NCI-H1417 treated with DMSO at 0.1 percent for 48 hours (cell line): ENCODE measurements at regions not wholly inside any gene's neighbourhood (a gene's known extent, or its start where the extent isn't known, plus 50 kb on each side); places are given as distances from the start of the nearest gene placed in this dataset.
"Not testable (repeated sequence)": the region's sequence is repeated elsewhere in the genome, so short reads cannot be mapped to it uniquely, and the experiment has no call there.

Source experiments
- DNase-seq: peaks from one replicate; lab custom pipeline; 2025; lab: John Stamatoyannopoulos, UW

DNA sequence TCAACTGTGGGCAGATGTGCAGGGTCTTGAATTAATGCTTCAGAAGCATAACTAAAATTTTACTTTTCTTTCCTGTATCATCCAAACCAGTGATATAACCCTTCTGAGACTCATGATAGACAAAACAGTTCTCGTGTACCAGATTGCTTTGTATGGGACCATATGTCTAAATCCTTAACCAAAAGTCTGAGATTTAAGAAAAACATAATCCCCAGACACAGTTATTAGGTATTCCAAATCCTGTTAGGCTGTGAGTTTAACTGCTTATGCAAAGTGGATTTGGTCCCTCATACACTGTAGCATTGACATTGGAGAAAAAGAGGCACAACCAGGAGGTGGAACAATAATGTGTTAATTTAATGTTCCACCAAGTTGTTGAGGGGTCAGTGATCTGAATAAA is 235.0 kb downstream of the PMAIP1 start:
- no peak for DNase-seq

DNA sequence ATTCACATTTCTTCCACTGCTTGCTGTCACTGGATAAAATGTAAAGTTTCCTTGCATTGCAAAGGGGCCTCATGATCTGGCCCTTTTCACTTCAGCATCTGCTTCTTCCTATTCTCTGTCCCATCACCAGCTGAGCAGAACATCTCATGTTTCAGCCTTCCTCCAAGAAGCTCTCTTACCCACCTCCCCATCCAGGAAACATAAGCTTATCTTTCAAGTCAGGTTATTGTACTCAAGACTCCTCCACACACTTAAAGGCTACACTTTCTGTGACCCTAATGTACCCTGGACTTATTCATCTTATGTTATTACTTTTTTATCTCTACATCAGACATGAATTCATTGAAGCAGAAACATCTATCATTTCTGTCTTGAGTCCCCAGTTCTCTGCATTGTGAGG is 230.5 kb downstream of the PMAIP1 start:
- DNase-seq, result no peak

DNA sequence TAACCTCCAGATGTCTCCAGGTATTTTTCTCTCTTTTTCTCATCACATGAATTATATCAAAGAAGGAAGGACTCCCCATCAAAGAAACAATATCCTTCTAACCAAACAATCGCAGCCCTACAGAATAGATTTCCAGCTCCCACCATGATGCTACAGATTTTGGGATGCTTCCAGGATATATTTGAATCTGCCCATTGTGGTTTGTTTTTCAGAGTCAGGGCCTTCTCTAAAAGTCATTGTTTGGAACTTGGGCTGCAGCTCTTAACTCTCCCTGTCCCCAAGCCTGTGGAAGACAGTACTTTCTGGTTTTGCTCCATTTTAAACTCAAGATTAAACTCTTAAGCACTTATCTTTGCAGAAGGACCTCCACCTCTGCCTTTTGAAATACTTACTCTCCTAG is 223.2 kb downstream of the PMAIP1 start:
- DNase-seq, result no peak

DNA sequence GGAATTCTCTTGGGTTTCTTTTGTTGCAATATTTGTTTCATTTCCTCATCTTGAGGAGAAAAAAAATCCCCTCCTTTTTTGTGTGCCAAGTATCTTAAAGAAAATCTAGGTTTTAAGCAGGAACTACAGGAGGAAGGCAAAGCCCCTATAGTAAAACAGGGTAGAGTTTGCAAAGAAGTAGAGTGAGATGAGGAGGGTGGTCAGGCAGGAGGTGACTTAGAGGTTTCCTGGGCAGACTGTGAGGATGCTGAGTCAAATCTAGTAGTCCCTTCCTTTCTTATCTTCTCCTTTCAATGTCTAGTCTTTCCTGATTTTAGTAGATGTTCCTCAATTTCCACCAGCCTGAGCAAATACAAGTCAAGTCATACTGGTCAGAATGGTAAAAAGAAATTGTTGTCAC is 222.5 kb downstream of the PMAIP1 start:
- DNase-seq, result no peak

DNA sequence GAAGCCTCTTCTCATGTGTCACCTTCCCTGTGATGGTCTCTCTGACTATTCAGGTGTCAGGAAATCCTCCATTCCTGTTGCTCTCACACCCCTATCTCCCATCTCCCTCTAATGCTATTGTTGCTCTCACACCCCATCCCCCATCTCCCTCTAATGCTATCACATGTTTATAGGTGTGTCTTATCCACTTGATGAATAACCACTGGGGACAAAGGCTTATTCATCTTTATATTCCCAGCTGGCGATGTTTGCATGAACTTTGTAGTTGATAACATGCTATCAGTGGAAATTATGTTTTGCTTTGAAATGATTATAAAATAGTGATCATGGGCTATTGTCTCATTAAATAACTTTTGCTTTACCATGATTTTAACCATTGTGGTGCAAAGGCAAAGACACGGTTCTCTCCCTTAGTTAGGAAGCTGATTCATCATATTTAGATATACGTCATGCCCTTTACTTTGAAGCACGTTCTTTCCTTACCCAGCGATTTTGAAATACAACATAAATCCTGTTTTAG is 220.5 kb downstream of the PMAIP1 start:
- DNase-seq, result no peak

DNA sequence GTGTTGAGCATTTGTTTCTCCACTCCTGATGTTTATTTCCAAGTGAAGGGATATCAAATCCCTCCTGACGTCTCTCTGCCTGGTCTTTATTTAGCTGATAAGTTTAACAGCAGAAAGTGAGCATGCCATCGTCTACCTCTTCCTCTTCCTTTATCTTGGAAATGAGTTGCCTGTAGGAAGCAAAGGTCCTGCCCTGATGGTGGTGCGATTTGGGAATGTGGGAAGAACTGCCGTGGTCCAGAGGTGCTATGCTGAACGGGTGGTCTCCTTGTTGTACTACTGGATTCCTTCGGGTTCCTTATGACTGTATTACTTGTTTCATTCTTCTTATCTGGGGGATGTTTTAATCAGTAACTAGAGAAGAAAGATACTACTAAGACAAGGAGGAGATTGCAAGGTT is 217.5 kb downstream of the PMAIP1 start:
- no peak for DNase-seq

DNA sequence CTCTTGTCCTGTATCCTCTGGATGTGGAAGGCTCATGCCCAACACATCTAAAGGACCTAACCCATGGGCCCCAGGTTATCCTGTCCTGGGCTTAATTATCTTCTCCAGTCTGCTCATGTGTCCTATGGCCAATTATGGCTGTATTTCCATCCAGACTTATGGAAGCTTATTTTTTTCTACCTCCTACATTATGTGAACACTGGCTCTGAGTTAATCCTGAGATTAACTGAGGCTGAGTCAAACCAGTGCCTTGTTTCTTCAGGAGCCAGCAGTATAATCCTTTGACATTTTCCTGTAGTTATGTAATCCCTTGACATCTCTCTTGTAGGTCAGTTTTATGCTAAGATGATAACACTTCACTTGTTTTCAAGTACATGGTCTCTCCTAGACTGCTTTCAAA is 213.6 kb downstream of the PMAIP1 start:
- no peak for DNase-seq

DNA sequence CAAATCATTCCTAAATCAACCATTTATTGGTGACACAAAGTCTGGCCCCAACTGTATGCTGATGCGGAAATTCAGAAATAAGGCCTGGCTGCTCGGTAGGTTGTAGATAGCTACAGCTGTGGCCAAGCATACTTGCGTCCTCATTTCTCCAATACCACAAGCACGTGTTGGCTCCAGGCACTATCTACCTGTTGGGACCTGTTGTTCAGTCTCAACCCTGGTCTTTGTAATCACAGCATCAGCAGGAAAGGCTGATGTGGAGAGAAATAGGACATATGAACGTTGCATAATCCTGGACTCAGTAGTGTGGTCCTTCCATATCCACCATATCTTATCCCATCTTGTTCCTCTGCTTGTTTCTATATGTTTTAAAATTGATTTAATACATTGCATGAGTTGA is 212.6 kb downstream of the PMAIP1 start:
- DNase-seq, result no peak

DNA sequence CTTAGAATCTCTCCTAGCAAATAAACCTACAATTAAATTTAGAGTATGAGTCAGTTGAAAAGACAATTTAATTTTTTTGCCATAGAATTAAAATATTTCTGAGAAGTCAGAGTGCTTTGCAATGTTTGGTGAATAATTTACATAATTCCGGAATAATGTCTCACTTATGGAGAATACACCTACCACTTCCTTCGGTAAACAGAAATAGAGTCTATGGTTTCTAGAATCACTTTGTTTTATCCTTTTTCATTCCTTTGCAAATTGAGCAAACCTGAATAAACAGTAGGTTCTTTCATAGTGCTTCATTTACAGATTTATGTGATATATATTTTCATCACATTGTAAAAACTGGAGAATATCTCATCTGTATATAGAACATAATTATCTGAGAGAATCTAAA is 211.7 kb downstream of the PMAIP1 start:
- DNase-seq, result no peak

DNA sequence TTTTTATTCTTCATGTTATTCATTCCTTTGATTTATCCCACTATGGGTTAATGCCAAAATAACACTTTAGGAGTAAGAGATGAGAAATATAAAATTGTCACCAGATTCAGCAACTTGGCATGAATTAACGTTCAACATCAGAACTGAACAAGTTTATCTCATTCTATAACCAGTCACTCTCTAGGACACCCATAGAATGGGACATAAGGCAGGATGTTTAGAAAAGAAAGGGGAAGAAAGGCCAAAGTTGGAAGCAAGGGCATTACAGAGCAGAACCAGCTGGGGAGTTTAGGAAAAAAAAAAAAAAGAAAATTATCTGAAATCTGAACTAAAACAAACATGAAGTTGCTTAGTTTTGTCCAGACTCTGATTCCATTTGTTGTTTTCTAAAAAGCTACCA is 211.0 kb downstream of the PMAIP1 start:
- DNase-seq, result no peak

DNA sequence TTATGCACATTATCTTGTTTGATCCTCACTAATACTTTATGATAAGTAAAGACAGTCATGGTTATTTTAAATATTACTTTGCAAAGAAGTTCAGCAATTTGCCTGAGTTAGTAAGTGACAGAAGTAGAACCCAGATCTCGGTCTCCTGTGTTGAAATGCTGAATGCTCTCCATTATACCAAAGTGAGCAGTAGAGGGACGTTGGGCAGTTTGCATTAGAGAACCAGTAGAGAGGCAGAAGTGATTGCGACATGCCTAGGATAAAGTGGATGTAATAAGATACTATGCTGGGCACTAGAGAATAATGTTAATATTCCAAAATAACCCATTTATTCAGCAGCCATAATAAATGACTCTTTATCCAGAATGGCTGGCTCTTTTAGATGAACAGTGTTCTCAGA is 201.0 kb downstream of the PMAIP1 start:
- no peak for DNase-seq

DNA sequence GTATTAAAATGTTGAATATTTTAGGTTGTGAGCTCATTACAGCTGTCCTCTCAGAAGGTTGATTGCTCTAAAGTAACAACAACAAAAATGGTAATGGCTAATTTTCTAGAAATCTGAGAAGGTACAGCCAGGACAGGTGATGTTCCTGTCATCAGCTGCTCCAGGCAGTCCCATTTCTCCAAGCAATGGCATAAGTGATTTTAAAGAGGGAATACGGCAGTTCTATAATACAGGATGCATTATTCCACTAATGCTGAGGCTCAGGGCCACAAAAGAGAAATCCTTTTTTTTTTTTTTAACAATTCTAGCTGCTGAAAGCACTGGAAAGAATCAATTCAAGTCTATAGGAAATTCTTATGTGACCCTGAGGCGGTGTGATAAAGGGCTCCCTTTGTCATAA is 199.9 kb downstream of the PMAIP1 start:
- no peak for DNase-seq

DNA sequence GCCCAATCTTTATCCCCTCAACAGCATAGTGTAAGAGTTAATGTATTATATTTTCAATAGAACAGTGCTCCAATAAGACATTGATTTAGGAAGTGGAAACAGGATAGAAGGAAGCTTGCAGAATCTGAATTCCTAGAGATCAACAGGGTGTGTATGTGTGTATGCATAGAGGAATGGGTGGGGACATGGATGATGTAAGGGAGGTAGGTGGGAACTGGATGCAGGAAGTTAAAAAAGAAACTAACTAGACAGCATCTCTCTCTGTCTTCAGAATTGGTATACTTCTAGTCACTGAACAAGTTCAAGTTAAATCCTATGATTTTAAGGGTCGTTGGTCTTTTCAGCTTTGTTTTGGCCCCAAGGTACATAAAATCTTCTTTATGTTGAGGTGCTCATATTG is 196.6 kb downstream of the PMAIP1 start:
- DNase-seq, result no peak

DNA sequence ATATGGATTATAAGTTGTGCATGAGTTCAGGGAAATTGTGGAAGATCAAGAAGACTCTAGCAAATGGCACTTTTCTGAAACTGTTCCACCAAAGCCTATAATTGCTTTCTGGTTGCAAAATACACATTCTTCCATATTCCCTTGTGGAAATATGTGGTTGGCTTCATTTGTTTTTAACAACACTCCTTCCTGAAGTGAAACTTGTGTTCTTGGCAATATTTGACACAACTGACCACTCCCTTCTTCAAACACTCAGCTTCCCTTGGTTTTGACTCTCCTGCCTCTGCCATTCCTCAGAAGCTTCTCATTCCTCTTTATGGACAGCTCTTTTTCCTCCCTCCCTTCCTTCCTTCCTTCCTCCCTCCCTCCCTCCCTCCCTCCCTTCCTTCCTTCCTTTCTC is 192.3 kb downstream of the PMAIP1 start:
- no peak for DNase-seq

DNA sequence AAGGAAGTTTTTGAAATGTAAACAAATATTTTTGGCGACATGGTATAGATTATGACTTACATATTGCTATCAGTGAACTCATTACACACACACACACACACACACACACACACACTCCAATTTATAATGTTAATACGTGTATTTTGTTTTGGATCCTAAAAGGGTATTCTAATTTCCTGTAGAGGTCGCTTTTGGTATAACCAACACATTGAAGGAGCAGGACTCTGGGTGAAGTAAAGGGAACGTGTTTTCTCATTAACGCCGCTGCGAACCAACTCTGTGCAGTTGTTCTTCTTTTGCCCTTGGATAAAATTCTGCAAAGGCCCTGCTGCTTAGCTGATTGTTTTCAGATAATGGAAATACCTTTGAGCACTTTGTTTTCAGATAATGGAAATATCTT is 190.4 kb downstream of the PMAIP1 start:
- DNase-seq, result no peak

DNA sequence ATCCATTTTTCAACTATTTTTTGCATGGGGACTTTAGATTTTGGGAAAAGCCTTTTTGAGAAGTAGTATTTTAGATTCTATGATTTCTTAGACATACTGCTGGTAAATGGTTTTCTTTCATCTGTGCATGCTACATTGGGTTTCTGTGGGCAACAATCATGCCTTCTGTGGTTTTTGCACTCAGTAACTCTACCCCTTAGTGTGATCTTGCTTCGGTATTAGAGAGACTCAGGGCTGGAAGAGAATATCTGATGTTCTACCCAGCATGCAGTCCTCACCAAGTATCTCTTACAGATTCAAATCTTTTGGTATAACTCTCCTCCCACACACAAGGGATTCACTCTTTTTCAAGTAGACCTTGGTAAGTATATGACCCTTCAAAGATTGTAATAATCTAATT is 183.0 kb downstream of the PMAIP1 start:
- DNase-seq, result no peak

DNA sequence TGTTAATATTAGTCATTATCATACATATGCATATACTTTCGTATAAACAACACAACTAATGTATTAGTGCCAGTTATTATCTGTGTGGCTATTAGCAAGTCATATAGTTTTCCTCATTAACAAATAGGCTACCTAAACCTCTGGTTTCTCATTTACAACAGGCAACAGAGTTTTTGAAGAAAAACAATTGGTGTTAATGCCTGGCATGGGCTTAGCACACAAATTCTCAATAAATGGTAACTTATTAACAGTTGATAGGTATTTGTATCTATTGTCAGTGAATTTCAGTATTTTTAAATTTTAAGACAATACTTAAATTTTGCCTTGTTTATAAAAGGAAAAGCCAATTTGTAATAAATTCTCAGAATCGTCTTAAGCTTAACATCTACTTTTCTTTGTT is 182.5 kb downstream of the PMAIP1 start:
- no peak for DNase-seq

DNA sequence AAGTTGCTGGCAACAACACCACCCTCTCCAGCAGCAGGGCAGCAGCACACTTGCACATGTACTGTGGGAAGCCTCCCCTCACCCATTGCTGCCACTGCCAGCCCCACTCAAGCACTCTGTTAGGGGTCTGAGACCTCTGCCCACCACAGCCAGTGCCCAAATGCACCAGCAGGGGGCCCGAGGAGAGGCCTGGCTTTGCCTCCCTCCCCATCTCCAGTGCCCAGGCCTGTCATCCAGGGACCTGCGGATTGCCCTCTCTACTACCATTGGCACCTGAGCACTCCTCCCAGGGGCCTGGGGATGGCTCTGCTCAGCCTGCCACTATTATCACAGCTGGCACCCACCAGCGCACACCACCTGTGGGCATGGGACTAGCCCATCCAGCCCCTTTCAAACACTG is 175.7 kb downstream of the PMAIP1 start:
- no peak for DNase-seq

DNA sequence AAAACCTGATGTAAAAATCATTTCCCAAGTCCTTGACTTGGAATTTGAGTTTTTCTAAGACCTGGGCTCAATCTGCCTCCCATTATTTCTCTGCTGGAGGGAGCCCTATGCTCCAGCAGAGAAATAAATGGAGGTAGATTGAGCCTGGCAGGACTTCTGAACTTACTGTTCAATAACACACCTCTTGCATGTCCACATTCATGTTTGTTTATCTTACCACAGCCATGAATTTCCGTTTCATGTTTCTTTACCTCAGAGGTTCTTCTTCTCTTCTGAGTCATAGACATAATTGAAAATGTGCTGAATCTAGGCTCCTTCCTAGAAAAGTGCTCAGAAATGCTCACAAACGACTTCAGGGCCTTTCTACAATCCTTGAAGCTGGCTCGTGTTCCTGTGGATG is 170.8 kb downstream of the PMAIP1 start:
- no peak for DNase-seq

DNA sequence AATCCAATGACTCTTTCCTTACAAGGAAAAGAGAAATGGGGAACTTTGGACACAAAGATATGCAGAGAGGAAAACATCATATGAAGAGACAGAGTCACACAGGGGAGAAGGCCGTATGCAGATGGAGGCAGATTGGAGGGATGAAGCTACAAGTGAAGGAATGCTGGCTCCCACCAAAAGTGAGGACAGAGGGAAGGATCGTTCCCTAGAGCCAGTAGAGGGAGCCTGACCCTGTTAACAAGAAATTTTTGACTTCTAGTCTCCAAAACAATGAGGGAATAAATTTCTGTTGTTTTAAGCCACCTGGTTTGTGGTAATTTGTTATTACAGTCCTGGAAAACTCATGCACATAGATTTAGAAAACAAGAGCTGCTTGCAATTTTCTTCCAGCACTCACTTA is 169.3 kb downstream of the PMAIP1 start:
- DNase-seq, result no peak

DNA sequence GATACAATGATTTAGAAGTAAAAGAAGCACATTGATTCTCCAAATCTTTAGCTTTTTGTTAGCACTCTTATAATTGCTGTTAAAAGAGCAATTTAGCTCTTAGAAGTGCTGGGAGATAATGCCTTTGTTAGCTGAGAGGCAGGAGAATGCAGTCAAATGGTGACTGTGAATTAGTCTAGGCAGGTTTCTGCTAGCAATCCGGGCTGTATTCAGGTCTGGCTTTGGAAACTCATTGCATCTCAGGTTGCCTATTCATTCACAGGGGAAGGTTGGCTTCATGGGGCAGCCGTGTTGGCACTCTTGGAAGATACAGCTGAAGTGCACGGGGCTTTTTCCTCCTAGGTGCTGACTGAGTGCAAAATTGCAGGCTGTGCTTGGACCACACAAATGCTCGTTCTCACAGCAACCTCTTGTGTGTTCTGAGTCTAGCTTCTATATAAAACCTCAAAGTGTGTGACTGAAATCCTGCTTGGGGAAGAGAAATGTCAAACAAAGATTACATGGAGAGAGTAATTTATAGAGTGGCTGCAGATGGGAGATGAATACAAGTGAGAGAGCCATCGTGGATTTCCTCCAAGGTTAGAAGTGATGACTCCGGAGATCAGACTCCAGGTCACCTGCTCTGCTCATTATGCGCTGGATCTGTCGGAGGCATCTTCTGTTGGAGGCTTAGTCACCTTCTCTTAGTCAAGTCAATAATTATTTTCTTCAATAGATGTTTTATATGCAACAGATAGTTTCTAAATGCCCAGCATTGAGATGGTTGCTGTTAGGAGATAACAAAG is 167.8 kb downstream of the PMAIP1 start:
- DNase-seq, result peak; percentile 25

DNA sequence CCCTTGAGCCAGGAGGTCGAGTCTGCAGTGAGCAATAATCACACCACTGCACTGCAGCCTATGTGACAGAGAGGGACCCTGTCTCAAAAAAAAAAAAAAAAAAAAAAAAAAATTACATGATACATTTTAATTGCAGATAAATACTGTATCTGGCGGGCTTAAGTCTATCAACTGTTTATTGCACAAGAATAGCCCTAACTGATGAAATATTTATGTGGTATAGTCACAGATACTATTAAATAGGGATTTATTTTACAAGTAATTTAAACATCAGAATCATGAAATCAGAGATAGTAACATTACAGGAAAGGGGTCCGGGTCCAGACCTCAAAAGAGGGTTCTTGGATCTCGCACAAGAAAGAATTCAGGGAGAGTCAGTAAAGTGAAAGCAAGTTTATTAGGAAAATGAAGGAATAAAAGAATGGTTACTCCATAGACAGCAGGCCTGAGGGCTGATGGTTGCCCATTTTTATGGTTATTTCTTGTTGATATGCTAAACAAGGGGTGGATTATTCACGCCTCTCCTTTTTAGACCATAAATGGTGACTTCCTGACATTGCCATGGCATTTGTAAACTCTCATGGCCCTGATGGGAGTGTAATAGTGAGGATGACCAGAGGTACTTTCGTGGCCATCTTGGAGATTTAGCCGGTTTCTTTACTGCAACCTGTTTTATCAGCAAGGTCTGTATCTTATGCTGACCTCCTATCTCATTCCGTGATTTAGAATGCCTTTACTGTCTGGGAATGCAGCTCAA is 166.6 kb downstream of the PMAIP1 start:
- DNase-seq, result no peak

DNA sequence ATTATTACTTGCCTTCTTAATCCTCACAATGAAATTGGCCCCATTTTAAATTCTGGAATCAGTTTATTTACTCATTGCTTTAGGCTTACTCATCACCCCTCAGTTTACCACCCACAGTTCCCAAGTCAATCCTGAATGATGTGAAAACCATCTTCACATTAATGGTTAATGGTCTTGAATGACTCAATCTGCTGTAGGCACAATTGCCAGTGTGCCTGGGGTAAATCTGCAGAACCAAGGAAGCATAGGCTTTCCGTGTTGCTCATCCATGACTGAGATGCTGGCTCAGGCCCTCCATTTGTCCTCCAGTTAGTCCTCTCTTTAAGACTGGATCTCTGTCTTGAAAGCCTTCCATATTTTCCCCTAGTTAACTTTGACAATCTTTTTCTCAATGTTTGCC is 164.5 kb downstream of the PMAIP1 start:
- DNase-seq, result no peak

DNA sequence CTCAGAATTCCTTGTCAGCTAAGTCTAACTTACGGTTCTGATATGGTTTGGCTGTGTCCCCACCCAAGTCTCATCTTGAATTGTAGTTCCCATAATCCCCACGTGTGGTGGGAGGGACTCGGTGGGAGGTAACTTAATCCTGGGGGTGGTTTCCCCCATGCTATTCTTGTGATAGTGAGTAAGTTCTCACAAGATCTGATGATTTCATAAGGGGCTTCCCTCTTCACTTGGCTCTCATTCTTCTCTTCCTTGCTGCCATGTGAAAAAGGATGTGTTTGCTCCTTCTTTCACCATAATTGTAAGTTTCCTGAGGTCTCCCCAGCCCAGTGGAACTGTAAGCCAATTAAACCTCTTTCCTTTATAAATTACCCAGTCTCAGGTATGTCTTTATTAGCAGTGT is 163.0 kb downstream of the PMAIP1 start:
- DNase-seq, result not testable (repeated sequence)
